C4-2B (cell line): ENCODE measurements at regions not wholly inside any gene's neighbourhood (a gene's known extent, or its start where the extent isn't known, plus 50 kb on each side); places are given as distances from the start of the nearest gene placed in this dataset.

Experiments used
- CTCF ChIP-seq: fragments of 450-650 bp; conservative IDR thresholded peaks from 2 replicates; pipeline ENCODE4 v1.5.1; 2017; ENCODE audit warnings: mild to moderate bottlenecking
- ZFX ChIP-seq: fragments of 450-650 bp; IDR thresholded peaks from 2 replicates; pipeline ENCODE4 v1.6.1; 2017

GRCh38 chr2:173831312-173832229, 133.6 kb downstream of the SP3 start:
- no peak for TF ChIP-seq CTCF
- no peak for TF ChIP-seq ZFX
